ENCODE measurements at regions not wholly inside any gene's neighbourhood (a gene's known extent, or its start where the extent isn't known, plus 50 kb on each side); places are given as distances from the start of the nearest gene placed in this dataset.
A peak's percentile ranks its signal among the peaks of the same experiment; 100 is the strongest.

GRCh38 chr1:223445402-223445801, 52.2 kb downstream of the CCDC185 start:
- no peak for DNase-seq

GRCh38 chr1:223453902-223454301, 60.7 kb downstream of the CCDC185 start:
- no peak for DNase-seq

- DNase-seq, result no peak
These were observed 61.7 kb downstream of the CCDC185 start for GRCh38 chr1:223454959-223455358.

- DNase-seq, result no peak
These were observed 62.3 kb downstream of the CCDC185 start for GRCh38 chr1:223455470-223455869.

- DNase-seq, result no peak
These were observed 63.5 kb downstream of the CCDC185 start for GRCh38 chr1:223456747-223457146.

- DNase-seq, result no peak
These were observed 67.5 kb downstream of the CCDC185 start for GRCh38 chr1:223460566-223461189.

- DNase-seq, result peak; percentile 40
These were observed 68.9 kb downstream of the CCDC185 start for GRCh38 chr1:223462047-223462630.

- no peak for DNase-seq
These were observed 69.7 kb downstream of the CCDC185 start for GRCh38 chr1:223462866-223463404.

- DNase-seq, result no peak
These were observed 72.9 kb downstream of the CCDC185 start for GRCh38 chr1:223466151-223466550.

- no peak for DNase-seq
These were observed 78.4 kb downstream of the CCDC185 start for GRCh38 chr1:223471566-223471965.

- DNase-seq, result no peak
These were observed 78.8 kb downstream of the CCDC185 start for GRCh38 chr1:223472057-223472456.

GRCh38 chr1:223473601-223474344, 80.6 kb downstream of the CCDC185 start:
- DNase-seq, result no peak

- no peak for DNase-seq
These were observed 81.6 kb downstream of the CCDC185 start for GRCh38 chr1:223474804-223475203.

- DNase-seq, result no peak
These were observed 84.2 kb downstream of the CCDC185 start for GRCh38 chr1:223477456-223477855.

GRCh38 chr1:223478606-223479005, 85.4 kb downstream of the CCDC185 start:
- no peak for DNase-seq

- DNase-seq, result no peak
These were observed 86.0 kb downstream of the CCDC185 start for GRCh38 chr1:223479261-223479660.

GRCh38 chr1:223479718-223480425, 86.7 kb downstream of the CCDC185 start:
- DNase-seq, result peak; percentile 76

GRCh38 chr1:223482132-223482531, 88.9 kb downstream of the CCDC185 start:
- DNase-seq, result no peak

- no peak for DNase-seq
These were observed 89.6 kb downstream of the CCDC185 start for GRCh38 chr1:223482766-223483165.

- no peak for DNase-seq
These were observed 90.3 kb downstream of the CCDC185 start for GRCh38 chr1:223483511-223483910.

GRCh38 chr1:223486366-223486765, 93.2 kb downstream of the CCDC185 start:
- no peak for DNase-seq

- DNase-seq, result no peak
These were observed 94.0 kb downstream of the CCDC185 start for GRCh38 chr1:223486932-223487886.

Data from NCI-H1105 (cell line).